HepG2 (cell line): ENCODE measurements at regions not wholly inside any gene's neighbourhood (a gene's known extent, or its start where the extent isn't known, plus 50 kb on each side); places are given as distances from the start of the nearest gene placed in this dataset.

Experiments used
- ATAD3A ChIP-seq: sonication (generic); formaldehyde crosslinking; IDR thresholded peaks from 2 replicates; pipeline ENCODE4 v1.4.0; 2020; ENCODE audit warnings: missing genetic modification reagents
- CENPT ChIP-seq: sonication (generic); formaldehyde crosslinking; IDR thresholded peaks from 2 replicates; pipeline ENCODE4 v1.8.0; 2022; ENCODE audit warnings: low read depth, mild to moderate bottlenecking, moderate library complexity, missing genetic modification reagents
- CERS6 ChIP-seq: sonication (generic); formaldehyde crosslinking; IDR thresholded peaks from 2 replicates; pipeline ENCODE4 v1.5.0; 2020; ENCODE audit warnings: missing genetic modification reagents
- CHD2 ChIP-seq: IDR thresholded peaks from 2 replicates; pipeline ENCODE4 v1.6.1; 2011; ENCODE audit warnings: low read depth, low read length, improper control_type of control experiment
- GFI1 ChIP-seq: sonication (generic); formaldehyde crosslinking; IDR thresholded peaks from 2 replicates; pipeline ENCODE4 v1.5.0; 2020; ENCODE audit warnings: missing genetic modification reagents, mild to moderate bottlenecking, borderline replicate concordance
- HNF4A ChIP-seq: sonication (generic); formaldehyde crosslinking; IDR thresholded peaks from 2 replicates; pipeline ENCODE4 v1.4.0; 2020; ENCODE audit warnings: missing genetic modification reagents
- JDP2 ChIP-seq: sonication (generic); formaldehyde crosslinking; IDR thresholded peaks from 2 replicates; pipeline ENCODE4 v1.8.1; 2022; ENCODE audit warnings: missing genetic modification reagents, borderline replicate concordance
- KDM1A ChIP-seq: IDR thresholded peaks from 2 replicates; pipeline ENCODE4 v1.6.1; 2016; ENCODE audit warnings: missing compliant biosample characterization
- PLRG1 ChIP-seq: fragments of 450-650 bp; conservative IDR thresholded peaks from 2 replicates; pipeline ENCODE4 v1.6.1; 2016
- RBM39 ChIP-seq: fragments of 200-400 bp; formaldehyde crosslinking; IDR thresholded peaks from one replicate; pipeline ENCODE4 v1.6.1; 2018; ENCODE audit warnings: antibody characterized with exemption, mild to moderate bottlenecking, low read depth, low read length; ENCODE audit not compliant: poor library complexity, severe bottlenecking
- RERE ChIP-seq: IDR thresholded peaks from 2 replicates; pipeline ENCODE4 v1.6.1; 2016; ENCODE audit warnings: low read depth, missing genetic modification reagents, missing compliant biosample characterization
- RFX3 ChIP-seq: IDR thresholded peaks from 2 replicates; pipeline ENCODE4 v1.6.1; 2016; ENCODE audit warnings: missing biosample characterization, missing genetic modification reagents
- ZHX1 ChIP-seq: sonication (generic); formaldehyde crosslinking; IDR thresholded peaks from 2 replicates; pipeline ENCODE4 v1.8.1; 2022; ENCODE audit warnings: low read depth, mild to moderate bottlenecking, missing genetic modification reagents
- ZNF143 ChIP-seq: sonication (generic); formaldehyde crosslinking; IDR thresholded peaks from 2 replicates; pipeline ENCODE4 v1.4.0; 2020; ENCODE audit warnings: missing genetic modification reagents
- ZNF253 ChIP-seq: sonication (generic); formaldehyde crosslinking; IDR thresholded peaks from 2 replicates; pipeline ENCODE4 v1.8.0; 2022; ENCODE audit warnings: mild to moderate bottlenecking, missing genetic modification reagents, borderline replicate concordance
- ZNF687 ChIP-seq: sonication (generic); formaldehyde crosslinking; IDR thresholded peaks from 2 replicates; pipeline ENCODE4 v1.5.1; 2020; ENCODE audit warnings: mild to moderate bottlenecking, missing genetic modification reagents, moderate library complexity

GRCh38 chr14:31965735-31966598, 111.1 kb upstream of the ARHGAP5 start (continued):
- no peak for TF ChIP-seq CERS6 (CRISPR knock-in tag)
- TF ChIP-seq ZNF253 (CRISPR knock-in tag), result no peak
- TF ChIP-seq JDP2 (CRISPR knock-in tag), result no peak; the same call in 1 of the 2 replicates
- no peak for TF ChIP-seq CHD2
- TF ChIP-seq HNF4A (CRISPR knock-in tag), result peak; percentile 89
- no peak for TF ChIP-seq RFX3
- TF ChIP-seq PLRG1, result no peak
- no peak; the same call in 1 of the 2 replicates for TF ChIP-seq ZHX1 (CRISPR knock-in tag)
- TF ChIP-seq ZNF143 (CRISPR knock-in tag), result 0 out of 2 replicates have a peak, but pooled peaks have one; percentile 29
- peak; percentile 43; the same call in 1 of the 2 replicates for TF ChIP-seq ZNF687 (CRISPR knock-in tag)
- TF ChIP-seq KDM1A (CRISPR knock-in tag), result peak; percentile 88
- no peak for TF ChIP-seq ATAD3A (CRISPR knock-in tag)
- TF ChIP-seq RERE (CRISPR knock-in tag), result 0 out of 2 replicates have a peak, but pooled peaks have one; percentile 45
- TF ChIP-seq RBM39, result no peak
- TF ChIP-seq GFI1 (CRISPR knock-in tag), result no peak
- no peak for TF ChIP-seq CENPT (CRISPR knock-in tag)
